SK-N-SH (cell line): ENCODE measurements at regions not wholly inside any gene's neighbourhood (a gene's known extent, or its start where the extent isn't known, plus 50 kb on each side); places are given as distances from the start of the nearest gene placed in this dataset.

Source experiments
- CTCF ChIA-PET: fragments of 300-600, 350-600 bp; formaldehyde crosslinking; extraction: SDS; loops from one replicate; lab custom pipeline; 2021; lab: Yijun Ruan, JAX
- POLR2A ChIA-PET: fragments of 350-600 bp; sonication (Branson Sonifier 250); formaldehyde crosslinking; extraction: SDS; loops from one replicate; lab custom pipeline; 2020; ENCODE audit warnings: antibody characterized with exemption, inconsistent platforms; lab: Yijun Ruan, JAX
- DNase-seq: peaks from one replicate; pipeline ENCODE4 v3.0.0; 2012
- H2AFZ ChIP-seq: fragments of 200-600 bp; sonication (generic); 2 replicates; pipeline ENCODE4 v1.8.1; 2016; ENCODE audit warnings: antibody characterized with exemption, mild to moderate bottlenecking, low read depth
- H3F3A ChIP-seq: fragments of 200-600 bp; sonication (generic); replicated peaks from 2 replicates; pipeline ENCODE3; 2016; ENCODE audit warnings: antibody characterized with exemption, mild to moderate bottlenecking; ENCODE audit not compliant: insufficient read depth
- H3K27ac ChIP-seq, 2 experiments: fragments of 200-500 bp in 1 of 2; fragments of 200-600 bp in 1 of 2; sonication (Bioruptor generic) in 1 of 2; sonication (generic), shearing (Covaris generic) in 1 of 2; 2 replicates each; pipeline versions ENCODE4 v1.5.1 to v1.6.1; 2014 to 2016; ENCODE audit warnings: low read depth in 2 of 2, inconsistent platforms in 1 of 2, low read length in 1 of 2, mild to moderate bottlenecking in 1 of 2, mixed read lengths in 1 of 2
- H3K27me3 ChIP-seq: fragments of 200-600 bp; sonication (generic), shearing (Covaris generic); 2 replicates; pipeline ENCODE4 v1.6.1; 2016; ENCODE audit warnings: mixed run types; ENCODE audit not compliant: insufficient read depth
- H3K36me3 ChIP-seq, 2 experiments: fragments of 200-500 bp in 1 of 2; fragments of 200-600 bp in 1 of 2; sonication (Bioruptor generic) in 1 of 2; sonication (generic) in 1 of 2; replicated peaks in 1 of 2; 2 replicates each; pipeline versions ENCODE3 to v1.5.1; 2014 to 2016; ENCODE audit warnings: low read length in 1 of 2, mild to moderate bottlenecking in 1 of 2; ENCODE audit not compliant: insufficient read depth in 2 of 2, control insufficient read depth in 1 of 2
- H3K4me1 ChIP-seq, 2 experiments: fragments of 200-500 bp in 1 of 2; fragments of 200-600 bp in 1 of 2; sonication (Bioruptor generic) in 1 of 2; sonication (generic), shearing (Covaris generic) in 1 of 2; 2 replicates each; pipeline versions ENCODE4 v1.5.1 to v1.6.1; 2014 to 2016; ENCODE audit warnings: low read depth in 1 of 2, low read length in 1 of 2, mixed run types in 1 of 2; ENCODE audit not compliant: insufficient read depth in 2 of 2, control insufficient read depth in 1 of 2
- H3K4me2 ChIP-seq: fragments of 200-600 bp; sonication (generic), shearing (Covaris generic); 2 replicates; pipeline ENCODE4 v1.6.1; 2017; ENCODE audit warnings: mixed run types
- H3K4me3 ChIP-seq, 2 experiments: fragments of 200-500 bp in 1 of 2; fragments of 200-600 bp in 1 of 2; sonication (Bioruptor generic) in 1 of 2; sonication (generic), shearing (Covaris generic) in 1 of 2; 2 replicates each; pipeline versions ENCODE4 v1.5.1 to v1.8.1; 2014 to 2016; ENCODE audit warnings: low read depth in 2 of 2, inconsistent platforms in 1 of 2, low read length in 1 of 2, mild to moderate bottlenecking in 1 of 2, mixed read lengths in 1 of 2, moderate library complexity in 1 of 2
- H3K79me2 ChIP-seq: fragments of 200-600 bp; sonication (generic); 2 replicates; pipeline ENCODE4 v1.8.1; 2017; ENCODE audit warnings: mild to moderate bottlenecking; ENCODE audit not compliant: insufficient read depth
- H3K9ac ChIP-seq: fragments of 200-600 bp; sonication (generic); 2 replicates; pipeline ENCODE4 v1.6.1; 2017; ENCODE audit warnings: mixed run types
- H3K9me2 ChIP-seq: fragments of 200-600 bp; sonication (generic); 2 replicates; pipeline ENCODE4 v1.6.1; 2017; ENCODE audit warnings: mixed run types
- H3K9me3 ChIP-seq: fragments of 200-600 bp; sonication (generic); 2 replicates; pipeline ENCODE4 v1.6.1; 2017; ENCODE audit warnings: mixed run types, mild to moderate bottlenecking, moderate library complexity
- H4K20me1 ChIP-seq: fragments of 200-600 bp; sonication (generic); 2 replicates; pipeline ENCODE4 v1.6.1; 2017; ENCODE audit warnings: mild to moderate bottlenecking, mixed run types; ENCODE audit not compliant: insufficient read depth
- ELF1 ChIP-seq: IDR thresholded peaks from 2 replicates; pipeline ENCODE4 v1.4.0; 2012
- EZH2phosphoT487 ChIP-seq: fragments of 200-600 bp; sonication (generic); IDR thresholded peaks from 2 replicates; pipeline ENCODE4 v1.6.1; 2017; ENCODE audit warnings: low read depth, mixed run types, mild to moderate bottlenecking, antibody characterized with exemption, moderate library complexity, borderline replicate concordance
- FOXJ3 ChIP-seq: sonication (generic); formaldehyde crosslinking; IDR thresholded peaks from 2 replicates; pipeline ENCODE4 v1.5.1; 2020; ENCODE audit warnings: mild to moderate bottlenecking, missing genetic modification reagents
- FOXM1 ChIP-seq: IDR thresholded peaks from 2 replicates; pipeline ENCODE4 v1.4.0; 2012; ENCODE audit warnings: low read depth, mild to moderate bottlenecking
- GATA2 ChIP-seq: sonication (generic); formaldehyde crosslinking; IDR thresholded peaks from 2 replicates; pipeline ENCODE4 v1.5.0; 2020; ENCODE audit warnings: mild to moderate bottlenecking, missing genetic modification reagents
- IRF3 ChIP-seq: fragments of 150-350 bp; IDR thresholded peaks from 2 replicates; pipeline ENCODE4 v1.6.1; 2016; ENCODE audit warnings: mild to moderate bottlenecking, low read depth, low read length
- MEF2A ChIP-seq: IDR thresholded peaks from 2 replicates; pipeline ENCODE4 v1.4.0; 2012; ENCODE audit warnings: low read depth, borderline replicate concordance
- NRF1 ChIP-seq: IDR thresholded peaks from 2 replicates; pipeline ENCODE4 v1.6.1; 2012; ENCODE audit warnings: low read depth, mild to moderate bottlenecking, low read length
- POLR2AphosphoS5 ChIP-seq: IDR thresholded peaks from 2 replicates; pipeline ENCODE4 v1.6.1; 2012; ENCODE audit warnings: low read depth, low read length
- RXRA ChIP-seq: IDR thresholded peaks from 2 replicates; pipeline ENCODE4 v1.4.0; 2012; ENCODE audit warnings: low read depth, mild to moderate bottlenecking, borderline replicate concordance
- SMC3 ChIP-seq: IDR thresholded peaks from 2 replicates; pipeline ENCODE4 v1.6.1; 2012; ENCODE audit warnings: low read depth, low read length, improper control_type of control experiment
- TAF1 ChIP-seq: IDR thresholded peaks from 2 replicates; pipeline ENCODE4 v1.6.1; 2012; ENCODE audit warnings: low read depth, mild to moderate bottlenecking, low read length, moderate library complexity, borderline replicate concordance
- YY1 ChIP-seq: IDR thresholded peaks from 2 replicates; pipeline ENCODE4 v1.4.0; 2012; ENCODE audit warnings: low read depth, mild to moderate bottlenecking
- WGBS: methylation state at CpG from one replicate; pipeline ENCODE4 v1.1.6; 2017; ENCODE audit warnings: low lambda C conversion rate; 5-methylcytosine and 5-hydroxymethylcytosine counted together
- TF ChIP-seq, protein P1 (sequence below): fragments of 150-350 bp; IDR thresholded peaks from 2 replicates; pipeline ENCODE4 v1.6.1; 2017; ENCODE audit warnings: antibody characterized with exemption, low read length, low read depth, borderline replicate concordance
- TF ChIP-seq, protein P2 (sequence below): fragments of 200-600 bp; sonication (generic); IDR thresholded peaks from 2 replicates; pipeline ENCODE4 v1.6.1; 2017; ENCODE audit warnings: antibody characterized with exemption, mild to moderate bottlenecking, moderate library complexity
- TF ChIP-seq, protein P3 (sequence below): IDR thresholded peaks from 2 replicates; pipeline ENCODE4 v1.4.0; 2012; ENCODE audit warnings: low read depth

DNA sequence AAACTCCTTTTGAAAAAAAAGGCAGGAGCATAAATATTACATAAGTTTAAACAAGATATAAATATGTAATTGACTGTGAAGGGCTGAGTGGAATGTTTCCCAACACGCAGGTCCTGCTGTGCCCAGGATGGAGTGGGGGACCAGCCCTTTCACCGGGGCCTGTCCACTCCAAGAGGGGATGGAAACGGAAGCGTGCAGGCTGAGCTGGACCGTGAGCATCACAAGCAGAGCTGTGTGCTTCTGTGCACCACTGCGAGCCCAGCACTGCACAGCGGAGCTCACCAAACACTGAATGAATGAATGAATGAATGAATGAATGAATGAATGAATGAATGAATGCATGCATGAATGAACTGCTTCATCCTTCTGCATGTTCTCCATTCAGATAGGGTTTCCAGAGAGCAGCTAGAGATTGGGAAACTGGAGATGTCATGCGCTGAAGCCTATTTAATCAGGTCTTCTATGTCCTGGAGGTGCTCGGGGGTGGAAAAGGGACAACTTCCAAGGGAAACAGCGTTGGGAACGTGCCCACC, 157.7 kb downstream of the ANKRD60 start:
- Histone ChIP-seq H3K9me2 (no peaks in the 10 kb centered on the region), H3K9me3 (no peaks in the 10 kb centered on the region), H3F3A (peaks cover 2% of the 10 kb centered on the region), H3K27me3 (no peaks in the 10 kb centered on the region; the same call in 1 of the 2 replicates), H3K36me3 (no peaks in the 10 kb centered on the region), H3K79me2 (no peaks in the 10 kb centered on the region), H4K20me1 (no peaks in the 10 kb centered on the region), H3K9ac (no peak overlapping the region), H3K27ac (no peak overlapping the region), H3K4me3 (no peak overlapping the region), H3K4me2 (no peak overlapping the region), H2AFZ (no peak overlapping the region), H3K4me1 (peaks cover 0 to 18% of the 10 kb centered on the region in 2 experiments; a peak in 2 of 4 replicates)
- CTCF ChIA-PET: interaction anchor here (2.4 kb wide), 1 partner anchor 17 kb away, joined by 12 read pairs; no protein-coding TSS in a partner anchor
- POLR2A ChIA-PET: no interaction called here
- WGBS: 81% methylated on average over 11 of the region's 11 CpGs
- TF ChIP-seq POLR2AphosphoS5: no peak
- no peak for DNase-seq

GRCh38 chr20:58069796-58070663, 158.4 kb downstream of the ANKRD60 start:
- no peaks in the 10 kb centered on the region for H4K20me1 ChIP-seq

GRCh38 chr20:58069207-58069606, 159.2 kb downstream of the ANKRD60 start:
- POLR2A ChIA-PET: no interaction called here
- no peak for DNase-seq
- H3K27ac ChIP-seq: no peak overlapping the region
- TF ChIP-seq IRF3 (no peak), SMC3 (no peak), FOXM1 (no peak), YY1 (no peak), RXRA (no peak), TAF1 (no peak), NRF1 (no peak), GATA2 (CRISPR knock-in tag) (no peak), MEF2A (no peak), ELF1 (no peak), FOXJ3 (CRISPR knock-in tag) (no peak)
- TF ChIP-seq, protein P1, sequence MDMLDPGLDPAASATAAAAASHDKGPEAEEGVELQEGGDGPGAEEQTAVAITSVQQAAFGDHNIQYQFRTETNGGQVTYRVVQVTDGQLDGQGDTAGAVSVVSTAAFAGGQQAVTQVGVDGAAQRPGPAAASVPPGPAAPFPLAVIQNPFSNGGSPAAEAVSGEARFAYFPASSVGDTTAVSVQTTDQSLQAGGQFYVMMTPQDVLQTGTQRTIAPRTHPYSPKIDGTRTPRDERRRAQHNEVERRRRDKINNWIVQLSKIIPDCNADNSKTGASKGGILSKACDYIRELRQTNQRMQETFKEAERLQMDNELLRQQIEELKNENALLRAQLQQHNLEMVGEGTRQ: no peak
- TF ChIP-seq, protein P2, sequence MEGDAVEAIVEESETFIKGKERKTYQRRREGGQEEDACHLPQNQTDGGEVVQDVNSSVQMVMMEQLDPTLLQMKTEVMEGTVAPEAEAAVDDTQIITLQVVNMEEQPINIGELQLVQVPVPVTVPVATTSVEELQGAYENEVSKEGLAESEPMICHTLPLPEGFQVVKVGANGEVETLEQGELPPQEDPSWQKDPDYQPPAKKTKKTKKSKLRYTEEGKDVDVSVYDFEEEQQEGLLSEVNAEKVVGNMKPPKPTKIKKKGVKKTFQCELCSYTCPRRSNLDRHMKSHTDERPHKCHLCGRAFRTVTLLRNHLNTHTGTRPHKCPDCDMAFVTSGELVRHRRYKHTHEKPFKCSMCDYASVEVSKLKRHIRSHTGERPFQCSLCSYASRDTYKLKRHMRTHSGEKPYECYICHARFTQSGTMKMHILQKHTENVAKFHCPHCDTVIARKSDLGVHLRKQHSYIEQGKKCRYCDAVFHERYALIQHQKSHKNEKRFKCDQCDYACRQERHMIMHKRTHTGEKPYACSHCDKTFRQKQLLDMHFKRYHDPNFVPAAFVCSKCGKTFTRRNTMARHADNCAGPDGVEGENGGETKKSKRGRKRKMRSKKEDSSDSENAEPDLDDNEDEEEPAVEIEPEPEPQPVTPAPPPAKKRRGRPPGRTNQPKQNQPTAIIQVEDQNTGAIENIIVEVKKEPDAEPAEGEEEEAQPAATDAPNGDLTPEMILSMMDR: no peak
- TF ChIP-seq, all 33 proteins: peak for 0
- CTCF ChIA-PET: interaction anchor here (1.1 to 1.5 kb wide), 2 partner anchors 12 to 18 kb away, joined by 5 to 8 read pairs; no protein-coding TSS in a partner anchor
- Histone ChIP-seq H4K20me1 (no peaks in the 10 kb centered on the region), H3F3A (peaks cover 9% of the 10 kb centered on the region), H3K27me3 (no peaks in the 10 kb centered on the region; the same call in 1 of the 2 replicates), H2AFZ (no peak overlapping the region), H3K4me1 (peaks cover 0 to 3% of the 10 kb centered on the region in 2 experiments; a peak in 2 of 4 replicates), H3K9me2 (no peaks in the 10 kb centered on the region), H3K4me2 (no peak overlapping the region), H3K79me2 (no peaks in the 10 kb centered on the region), H3K36me3 (no peaks in the 10 kb centered on the region), H3K9ac (no peak overlapping the region), H3K9me3 (no peaks in the 10 kb centered on the region), H3K4me3 (no peak overlapping the region)
- WGBS: 69% methylated on average over 11 of the region's 12 CpGs

More at GRCh38 chr20:58069796-58070663, 158.4 kb downstream of the ANKRD60 start:
- Histone ChIP-seq H3K4me2 (no peak overlapping the region), H3K4me1 (peaks cover 0 to 11% of the 10 kb centered on the region in 2 experiments; a peak in 2 of 4 replicates), H3K27ac (no peak overlapping the region), H3K36me3 (no peaks in the 10 kb centered on the region), H2AFZ (no peak overlapping the region), H3K9ac (no peak overlapping the region), H3F3A (peaks cover 9% of the 10 kb centered on the region), H3K9me2 (no peaks in the 10 kb centered on the region), H3K79me2 (no peaks in the 10 kb centered on the region), H3K27me3 (no peaks in the 10 kb centered on the region; the same call in 1 of the 2 replicates), H3K9me3 (no peaks in the 10 kb centered on the region), H3K4me3 (no peak overlapping the region)
- POLR2A ChIA-PET: no interaction called here
- 80% methylated on average over 14 of the region's 16 CpGs for WGBS
- CTCF ChIA-PET: interaction anchor here (1.1 to 2.4 kb wide), 2 partner anchors 17 kb away, joined by 8 to 12 read pairs; no protein-coding TSS in a partner anchor
- DNase-seq: no peak
- TF ChIP-seq, protein P3, sequence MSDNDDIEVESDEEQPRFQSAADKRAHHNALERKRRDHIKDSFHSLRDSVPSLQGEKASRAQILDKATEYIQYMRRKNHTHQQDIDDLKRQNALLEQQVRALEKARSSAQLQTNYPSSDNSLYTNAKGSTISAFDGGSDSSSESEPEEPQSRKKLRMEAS: no peak
- TF ChIP-seq EZH2phosphoT487: no peak
